HG02938 (cell line): ENCODE measurements at regions not wholly inside any gene's neighbourhood (a gene's known extent, or its start where the extent isn't known, plus 50 kb on each side); places are given as distances from the start of the nearest gene placed in this dataset.

Experiments used
- ATAC-seq: cut with Tn5 transposase; IDR thresholded peaks from one replicate; pipeline ENCODE4 v1.9.1; 2021; ENCODE audit warnings: mild to moderate bottlenecking, moderate library complexity; ENCODE audit not compliant: unreplicated experiment

DNA sequence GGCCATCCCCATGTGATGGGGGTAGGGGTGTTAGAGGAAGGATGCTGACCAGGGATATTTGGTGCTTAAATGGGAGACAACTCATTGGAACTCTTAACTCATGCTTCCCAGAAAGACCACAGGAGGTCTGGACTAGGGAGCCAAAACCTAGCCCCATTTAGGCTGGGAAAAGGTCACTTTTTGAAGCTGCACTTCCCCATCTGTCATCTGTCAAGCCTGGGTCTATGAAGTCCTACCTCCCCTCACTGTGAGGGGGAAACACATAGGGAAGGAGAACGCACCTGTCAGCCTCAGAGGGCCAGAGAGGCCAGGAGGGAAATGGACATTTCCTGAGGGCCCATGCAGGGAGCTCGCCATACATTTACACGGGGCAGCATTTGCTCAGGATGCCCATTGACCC lies 321.0 kb downstream of the BCL11B start:
- ATAC-seq, result no peak

DNA sequence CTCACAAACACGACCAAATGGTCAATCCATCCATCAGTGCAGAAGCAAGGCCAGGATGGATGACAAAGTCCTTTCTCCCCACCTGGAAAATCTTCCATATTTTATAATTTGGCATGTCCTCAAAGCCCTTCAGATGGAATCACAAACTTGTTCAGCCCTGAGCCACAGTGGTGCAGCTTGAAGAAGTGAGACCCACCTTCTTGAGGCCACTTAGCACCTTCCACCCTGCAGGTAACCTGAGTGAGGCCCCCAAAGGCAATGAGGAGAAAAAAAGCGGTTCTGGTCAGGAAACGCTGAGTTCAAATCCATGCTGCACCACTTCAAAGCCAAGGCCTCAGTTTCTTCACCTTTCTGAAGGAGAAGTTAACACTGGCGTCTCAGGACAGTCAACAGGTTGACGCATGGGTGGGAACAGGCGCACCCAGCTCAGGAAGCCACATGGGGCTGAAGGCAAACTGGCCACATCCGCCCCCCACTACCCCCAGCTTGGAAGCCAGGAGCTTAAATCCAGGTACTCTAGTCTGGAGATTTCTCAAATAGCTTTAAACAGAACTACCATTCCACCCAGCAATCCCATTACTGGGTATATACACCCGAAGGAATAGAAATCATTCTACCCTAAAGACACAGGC lies 320.4 kb downstream of the BCL11B start:
- ATAC-seq, result no peak

DNA sequence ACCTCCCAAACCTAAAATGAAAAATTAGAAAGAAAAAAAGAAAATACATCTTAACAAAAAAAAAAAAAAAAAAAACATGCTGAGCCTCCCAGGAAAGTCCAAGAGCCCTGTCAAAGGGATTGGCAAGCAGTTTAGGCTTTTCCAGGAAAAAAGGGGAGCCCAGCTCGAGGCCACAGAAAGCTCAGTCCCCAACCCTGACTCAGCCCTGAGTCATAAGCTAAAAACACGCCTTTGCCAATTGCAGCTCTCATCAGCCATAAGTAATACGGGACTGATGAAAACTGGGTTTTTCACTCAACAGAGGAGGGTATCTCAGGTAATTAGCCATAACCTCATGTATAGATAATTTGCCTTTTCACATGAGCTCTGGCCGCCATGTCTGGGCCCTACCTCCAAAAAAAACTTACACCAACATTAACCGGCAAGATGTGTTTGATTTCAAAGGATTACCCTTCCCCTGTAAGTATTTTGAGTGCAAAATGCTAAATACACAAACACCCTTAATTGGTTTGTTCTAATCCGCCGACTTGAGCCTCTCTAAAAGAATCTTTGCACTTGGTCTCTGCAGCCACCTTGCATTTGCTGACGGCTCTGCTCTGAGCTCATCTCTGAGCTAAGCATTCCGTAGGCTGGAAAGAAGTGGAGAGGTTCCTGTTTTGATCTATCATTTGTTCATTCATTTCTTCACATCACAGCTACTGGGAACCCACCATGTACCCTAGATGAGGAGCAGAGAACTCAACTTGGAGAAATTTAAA lies 319.2 kb downstream of the BCL11B start:
- ATAC-seq, result no peak

DNA sequence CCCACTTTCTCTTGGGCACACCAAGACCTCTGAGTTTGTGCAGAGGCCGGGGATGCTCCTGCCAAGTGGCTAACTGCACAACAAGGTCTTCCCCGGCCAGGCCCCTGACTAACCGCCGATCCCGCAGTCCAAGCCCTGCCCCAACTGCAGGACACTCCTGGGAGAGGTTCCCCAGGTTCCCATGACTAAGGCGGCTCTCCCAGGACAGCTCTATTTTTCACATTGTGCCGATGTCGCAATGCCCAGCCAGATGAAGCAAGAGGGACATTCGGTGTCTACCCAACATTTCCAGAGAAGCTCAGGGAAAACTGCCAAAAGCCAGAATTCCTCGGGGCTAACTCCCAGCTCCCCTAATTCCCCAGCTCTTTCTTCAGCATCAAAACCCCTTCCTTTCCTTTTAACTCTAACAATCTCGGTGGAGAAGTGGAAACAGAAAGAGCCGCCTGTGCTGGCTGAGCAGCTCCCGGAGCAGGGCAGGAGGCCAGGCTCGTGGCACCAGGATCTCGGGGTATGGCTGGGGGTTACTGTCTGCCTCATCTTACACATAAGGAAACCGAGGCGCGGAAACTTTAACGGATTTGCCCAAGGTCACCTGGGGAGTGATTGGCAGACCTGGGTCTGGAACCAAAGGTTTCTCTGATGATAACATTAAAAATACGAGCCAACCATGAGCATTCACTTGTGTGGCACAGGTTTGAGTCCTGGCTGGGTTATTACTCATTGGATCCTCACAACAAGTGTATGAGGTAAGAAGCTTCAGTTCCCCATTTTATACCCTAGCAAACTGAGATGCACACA lies 318.2 kb downstream of the BCL11B start:
- ATAC-seq, result no peak

DNA sequence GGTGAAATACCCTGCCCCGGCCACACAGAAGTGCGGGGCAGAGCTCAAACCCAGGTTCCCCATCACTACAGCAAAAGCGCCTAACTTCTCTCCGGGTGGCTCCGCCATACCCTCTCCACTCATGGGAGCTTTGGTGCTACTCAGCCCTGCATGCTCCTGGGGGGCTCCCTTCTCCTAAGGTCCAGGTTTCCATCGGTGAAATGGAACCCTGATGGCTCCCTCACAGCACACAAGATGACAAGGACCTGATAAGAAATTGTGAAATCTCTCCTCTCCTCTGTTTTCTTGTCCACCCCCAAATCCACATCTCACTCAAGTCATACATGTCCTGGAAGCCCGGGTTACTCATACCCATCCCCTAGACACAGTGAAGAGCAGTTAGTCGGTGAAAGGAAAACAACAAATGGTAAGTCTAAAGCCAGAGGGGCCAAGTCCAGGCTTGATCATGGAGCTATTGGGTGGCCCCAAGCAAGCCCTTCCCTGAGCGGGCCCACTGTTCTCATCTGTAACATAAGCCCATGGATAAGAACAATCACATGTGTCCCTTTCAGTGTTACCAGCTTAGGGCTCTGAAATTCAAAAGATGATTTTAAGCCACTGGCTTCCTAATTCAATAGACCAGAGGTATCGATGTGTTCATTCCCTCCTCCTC lies 317.5 kb downstream of the BCL11B start:
- ATAC-seq, result no peak

DNA sequence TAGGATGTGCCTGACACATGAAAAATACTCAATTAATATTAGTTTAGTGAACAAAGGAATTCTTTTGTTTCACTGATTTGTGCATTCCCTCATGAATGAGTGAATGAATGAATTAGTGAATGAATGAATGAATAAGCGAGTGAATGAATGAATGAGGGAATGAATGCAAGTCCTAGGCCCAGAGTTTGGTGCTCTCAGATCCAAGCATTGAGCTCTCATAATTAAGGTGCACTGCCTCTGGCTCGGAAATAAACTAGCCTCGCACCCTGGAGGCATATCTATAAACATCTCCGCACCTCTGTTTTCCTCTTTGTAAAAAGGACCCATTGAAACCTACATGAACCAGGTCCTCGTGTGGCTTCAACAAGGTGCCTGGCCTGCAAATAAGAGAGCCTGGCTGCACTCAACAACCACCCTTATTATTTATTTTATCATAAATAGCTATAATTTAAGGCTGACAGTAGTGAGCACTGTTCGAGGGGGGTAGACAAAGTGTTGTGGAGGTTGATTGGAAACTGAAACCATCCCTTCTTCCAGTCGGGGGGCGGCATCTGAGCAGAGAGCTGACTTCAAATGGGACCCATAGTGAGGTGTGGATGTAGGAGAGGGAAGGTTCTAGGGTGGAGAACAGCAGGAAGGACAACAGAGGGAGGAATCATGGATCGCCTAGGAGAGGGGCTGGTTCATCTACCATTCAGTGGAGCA lies 316.8 kb downstream of the BCL11B start:
- no peak for ATAC-seq

DNA sequence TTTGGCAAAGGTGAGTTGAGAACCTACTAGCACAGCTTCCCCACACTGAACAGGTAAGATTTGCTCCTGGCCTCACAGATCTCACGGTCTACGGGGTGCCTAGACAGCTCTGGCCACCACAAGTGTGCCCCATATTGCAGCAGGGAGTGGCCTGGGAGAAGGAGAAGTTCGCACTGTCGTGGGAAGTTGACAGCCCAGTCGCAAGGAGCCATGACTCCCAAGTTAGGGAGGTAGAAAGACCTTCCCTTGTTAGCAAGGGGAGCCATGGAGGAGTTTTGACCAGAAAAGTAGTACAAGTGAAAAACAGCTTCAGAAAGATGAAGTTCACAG lies 316.3 kb downstream of the BCL11B start:
- ATAC-seq, result no peak

DNA sequence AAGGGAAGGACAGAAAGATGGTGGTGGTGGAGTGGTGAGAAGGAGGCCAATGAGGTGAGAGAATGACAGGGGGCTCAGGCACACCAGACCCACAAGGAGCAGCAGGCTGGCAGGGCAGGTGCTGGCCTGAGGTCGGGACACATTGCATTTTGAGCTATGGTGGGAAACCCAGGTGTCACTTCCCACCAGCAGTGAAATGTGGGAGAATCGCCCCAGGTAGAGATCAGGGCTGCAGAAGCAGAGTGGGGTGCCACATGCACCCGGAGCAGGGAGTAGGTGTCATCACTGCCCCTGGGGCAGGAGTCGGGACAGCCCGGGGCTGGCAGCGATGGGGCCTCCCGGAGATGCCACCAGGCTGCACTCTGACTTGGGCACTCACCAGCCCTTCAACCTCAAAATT lies 315.8 kb downstream of the BCL11B start:
- no peak for ATAC-seq

DNA sequence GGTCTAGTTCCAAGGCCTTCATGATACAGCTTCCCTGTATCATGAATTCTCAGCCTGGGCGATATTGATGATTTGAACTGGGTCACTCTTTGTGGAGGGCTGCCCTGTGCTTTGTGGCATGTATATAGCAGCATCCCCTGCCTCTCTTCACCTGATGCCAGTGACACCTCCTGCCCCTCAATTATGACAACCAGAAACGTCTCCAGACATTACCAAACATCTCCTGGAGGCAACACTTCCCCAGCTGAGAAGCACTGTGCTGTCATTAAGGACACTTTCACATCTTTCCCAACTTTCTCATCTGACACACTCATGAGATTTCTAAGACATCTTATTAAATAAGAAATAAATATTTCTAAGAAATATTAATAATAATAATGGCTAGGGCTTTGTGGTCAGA lies 315.3 kb downstream of the BCL11B start:
- no peak for ATAC-seq

DNA sequence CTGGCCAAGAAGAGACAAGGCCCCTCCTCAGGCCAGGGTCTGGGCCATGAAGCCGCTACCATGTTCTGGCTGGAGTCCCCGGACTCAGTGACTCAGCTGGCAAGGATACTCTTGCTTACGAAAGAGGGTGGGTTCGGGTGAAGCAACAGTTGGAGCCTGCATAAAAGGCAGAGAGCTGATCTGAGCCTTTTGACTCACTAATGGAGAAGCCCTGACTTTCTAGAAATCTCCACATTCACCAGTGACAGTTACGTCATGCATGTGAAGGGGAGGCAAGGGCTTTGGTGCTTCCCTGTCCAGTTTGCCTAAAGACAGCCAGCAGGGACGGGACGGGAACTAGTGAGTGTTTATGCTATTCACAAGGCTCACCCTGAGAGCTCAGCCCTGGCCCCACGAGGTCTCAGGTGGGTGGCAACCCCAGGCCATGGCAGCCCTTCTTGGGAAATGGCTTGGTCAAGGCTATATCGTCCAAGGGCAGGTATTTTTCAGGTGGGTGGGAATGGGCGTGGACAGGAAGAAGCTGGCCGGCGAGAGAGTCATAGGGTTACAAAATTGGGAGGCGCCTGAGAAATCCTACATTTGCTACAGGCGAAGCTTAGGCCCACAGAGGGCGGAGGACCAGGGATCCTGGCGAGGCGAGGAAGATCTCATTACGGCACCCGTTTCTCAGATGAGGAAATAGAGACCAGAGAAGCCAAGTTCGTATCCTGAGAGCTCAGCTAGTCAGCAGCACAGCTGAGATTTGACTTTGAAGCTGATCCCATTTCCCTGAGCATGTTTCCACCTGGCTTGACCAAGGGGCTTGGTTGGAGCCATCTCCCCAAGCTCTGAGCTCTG lies 314.6 kb downstream of the BCL11B start:
- no peak for ATAC-seq

DNA sequence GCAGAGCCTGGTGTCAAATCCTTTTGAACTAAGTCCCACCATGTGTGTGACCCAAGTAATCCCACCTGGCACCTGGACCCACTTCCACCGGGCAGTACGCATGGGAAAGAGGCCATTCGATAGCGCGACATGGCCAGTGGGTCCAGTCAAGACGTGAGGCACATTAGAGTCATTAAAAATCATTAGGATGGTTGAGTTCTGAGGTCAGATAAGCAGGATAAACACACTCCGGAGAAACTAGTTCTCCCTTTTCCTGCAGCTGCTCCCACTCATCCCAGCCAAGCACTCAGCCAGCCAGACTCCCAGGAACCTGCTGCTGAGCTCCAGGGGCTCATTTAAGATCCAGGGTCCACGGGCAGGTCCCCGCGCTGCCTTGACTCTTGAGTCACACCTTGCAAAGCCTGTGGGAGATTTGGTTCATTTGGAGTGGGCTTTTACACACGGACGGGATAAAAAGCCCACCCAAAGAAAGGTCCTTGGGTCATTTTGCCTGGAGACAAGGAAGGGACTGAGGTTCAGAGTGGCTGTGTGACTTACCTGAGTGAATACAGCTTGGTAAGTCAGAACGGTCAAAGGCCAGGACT lies 313.9 kb downstream of the BCL11B start:
- no peak for ATAC-seq

DNA sequence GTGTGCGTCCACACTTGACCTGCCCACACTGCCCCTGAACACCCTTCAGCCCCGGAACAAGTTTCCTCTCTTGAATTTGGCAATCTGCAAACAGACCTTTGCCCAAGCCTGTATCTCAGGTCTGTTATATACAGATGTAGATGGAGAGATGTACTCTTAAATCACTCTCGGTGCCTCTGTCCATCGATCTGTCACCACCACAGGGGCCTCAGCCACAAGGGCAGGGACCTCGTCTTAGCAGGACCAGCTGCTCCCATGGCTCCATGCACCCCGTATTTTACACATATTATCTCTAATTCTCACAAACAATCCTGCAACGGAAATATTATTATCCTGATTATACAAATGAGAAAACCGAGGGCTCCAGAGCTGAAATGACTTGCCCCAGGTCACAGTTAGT lies 313.4 kb downstream of the BCL11B start:
- no peak for ATAC-seq

DNA sequence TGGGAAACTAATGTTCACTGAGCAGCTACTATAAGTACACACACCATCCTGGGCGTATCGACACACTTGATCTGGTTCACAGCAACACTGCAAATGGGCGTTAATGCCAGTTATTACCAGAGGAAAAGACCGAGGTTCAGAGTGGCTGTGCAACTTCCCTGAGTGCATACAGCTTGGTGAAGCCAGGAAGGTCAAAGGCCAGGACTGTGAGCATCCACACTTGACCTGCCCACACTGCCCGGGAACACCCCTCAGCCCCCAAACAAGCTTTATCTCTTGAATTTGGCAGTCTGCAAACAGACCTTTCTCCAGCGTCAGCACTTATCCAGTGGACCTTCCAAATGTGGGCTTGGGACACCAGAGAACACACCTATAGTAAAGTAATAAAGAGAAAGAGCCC lies 312.6 kb downstream of the BCL11B start:
- ATAC-seq, result no peak

DNA sequence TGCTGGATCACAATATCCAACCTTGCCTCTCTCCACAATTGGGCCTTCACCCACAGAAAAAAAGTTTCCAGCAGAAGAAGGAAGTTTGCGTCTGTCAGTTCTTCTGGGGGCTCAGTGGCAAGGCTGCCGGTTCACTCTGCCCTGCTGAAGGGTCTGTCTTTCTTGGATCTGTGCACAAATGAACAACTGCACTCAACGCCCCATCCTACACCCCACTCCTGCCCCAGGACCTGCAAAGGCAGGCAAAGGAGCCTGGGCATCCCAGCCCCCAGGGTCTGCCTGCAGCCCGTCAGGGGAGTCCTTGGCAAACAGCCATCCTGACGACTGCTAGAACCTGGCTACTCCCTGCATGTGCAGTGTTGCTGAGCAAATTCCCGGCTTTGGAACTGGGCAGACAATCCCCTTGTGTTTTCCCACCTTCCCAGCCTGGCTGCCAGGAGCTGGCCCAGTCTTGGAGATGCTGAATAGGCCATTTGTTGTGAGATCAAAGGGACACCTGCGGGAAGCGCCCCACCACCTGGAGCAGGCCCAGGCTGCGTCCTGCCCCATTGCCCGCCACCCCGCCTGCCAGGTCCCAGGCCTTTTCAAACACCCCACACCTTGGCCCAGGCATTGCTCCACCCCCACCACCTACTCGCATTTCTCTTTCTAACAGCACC lies 311.9 kb downstream of the BCL11B start:
- no peak for ATAC-seq

DNA sequence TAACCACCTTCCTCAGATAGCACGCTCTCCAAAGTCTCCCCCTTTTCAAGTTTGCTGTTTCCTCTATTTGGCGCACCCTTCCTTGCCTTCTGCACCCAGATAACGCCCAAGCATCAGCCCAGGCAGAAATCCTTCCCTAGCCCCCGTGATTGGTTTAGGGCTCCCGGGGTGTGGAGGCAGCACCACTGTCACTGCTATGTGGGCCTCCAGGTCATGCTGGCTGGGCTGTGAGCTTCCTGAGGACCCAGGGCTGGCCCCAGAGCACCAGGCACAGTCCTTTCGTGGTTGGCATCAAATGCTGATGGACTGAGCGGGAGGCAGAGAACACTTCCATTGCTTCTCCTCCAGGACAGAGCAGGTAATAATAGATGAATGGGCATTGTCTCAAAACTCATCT lies 311.4 kb downstream of the BCL11B start:
- ATAC-seq, result no peak

DNA sequence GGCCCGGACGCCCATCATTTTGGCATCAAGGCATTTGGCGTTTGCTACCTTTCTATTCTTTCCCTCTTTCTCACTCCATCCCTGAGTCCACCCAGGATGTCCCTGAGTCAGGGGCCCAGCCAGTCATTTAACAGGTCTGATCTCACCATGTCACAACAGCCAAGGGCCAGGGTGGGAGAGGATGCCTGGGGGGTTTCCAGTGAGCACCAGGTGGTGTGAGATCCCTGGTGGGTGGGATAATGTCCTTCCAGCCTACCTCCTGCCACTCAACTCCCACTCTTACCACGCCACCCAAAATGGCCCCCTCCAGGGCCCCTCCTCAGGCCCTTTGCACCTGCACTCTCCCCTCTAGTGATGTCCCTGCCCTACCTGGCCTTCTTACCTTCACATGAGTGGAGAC lies 310.8 kb downstream of the BCL11B start:
- no peak for ATAC-seq

DNA sequence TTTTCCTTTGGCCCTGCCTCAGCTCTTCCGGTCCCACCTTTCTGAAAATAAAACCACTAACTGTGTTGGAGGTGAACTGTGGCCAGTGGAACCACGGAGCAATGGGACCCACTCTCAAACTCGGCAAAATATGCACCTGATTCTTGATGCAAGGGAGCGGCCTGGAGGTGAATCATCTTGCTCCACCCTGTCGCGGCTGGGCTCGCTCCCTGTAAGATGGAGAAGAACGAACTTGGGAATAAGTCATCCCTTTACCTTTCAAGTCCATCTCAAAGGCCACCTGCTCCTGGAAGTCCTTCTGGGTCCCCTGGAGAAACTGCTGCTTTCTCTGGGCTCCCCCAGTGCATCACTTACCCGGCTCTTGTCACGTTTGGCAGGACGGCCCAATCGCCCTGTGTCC lies 309.9 kb downstream of the BCL11B start:
- no peak for ATAC-seq

DNA sequence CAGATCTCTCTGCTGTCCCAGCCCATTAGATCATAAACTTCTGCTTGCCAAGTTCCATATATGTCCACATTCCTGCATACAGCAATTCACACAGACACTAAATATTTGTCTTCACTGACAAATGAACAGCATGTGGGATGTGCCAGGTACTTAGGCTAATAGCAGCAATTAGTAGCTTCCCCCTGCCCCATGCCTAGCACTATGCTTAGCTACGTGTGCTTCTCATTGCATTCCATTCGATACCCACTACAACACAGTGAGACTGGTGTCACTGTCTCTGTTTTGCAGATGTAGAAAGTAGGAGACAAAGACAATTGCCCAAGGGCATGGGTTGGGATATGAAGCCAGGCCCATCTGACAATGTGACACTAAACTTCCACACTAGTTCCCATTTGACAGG lies 308.4 kb downstream of the BCL11B start:
- ATAC-seq, result no peak

DNA sequence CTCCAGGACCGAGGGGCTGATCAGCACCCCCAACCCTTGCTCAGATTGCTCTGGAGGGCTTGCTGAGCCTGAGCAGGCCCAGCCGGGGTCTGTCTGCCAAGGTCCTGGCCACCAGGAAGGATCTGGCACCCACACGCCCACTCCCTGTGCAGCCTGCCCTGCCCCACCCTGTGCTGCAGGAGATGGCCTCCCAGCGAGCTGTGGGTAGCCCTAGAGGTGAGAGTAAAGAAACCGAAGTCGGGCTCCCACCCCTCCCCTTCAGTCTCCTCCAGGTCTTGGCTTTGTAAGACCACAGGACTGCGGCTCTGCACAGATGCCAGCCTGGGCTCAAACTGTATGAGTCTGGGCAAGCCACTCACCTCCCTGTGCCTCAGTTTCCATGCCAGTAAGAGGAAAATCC lies 307.8 kb downstream of the BCL11B start:
- no peak for ATAC-seq
